Esophagus squamous epithelium (tissue), 4 donors: ENCODE measurements at regions not wholly inside any gene's neighbourhood (a gene's known extent, or its start where the extent isn't known, plus 50 kb on each side); places are given as distances from the start of the nearest gene placed in this dataset.

Experiments used
- CTCF ChIP-seq, 6 experiments: fragments of 450-650 bp in 4 of 6; fragments of 200-600 bp in 2 of 6; sonication (generic) in 2 of 6; IDR thresholded peaks; one replicate each; pipeline ENCODE4 v1.5.1; 2016 to 2019; ENCODE audit warnings: antibody characterized with exemption in 6 of 6, mild to moderate bottlenecking in 4 of 6, moderate library complexity in 4 of 6
- POLR2A ChIP-seq, 4 donors: fragments of 450-650 bp; IDR thresholded peaks; one replicate each; pipeline ENCODE4 v1.6.1; 2017; ENCODE audit warnings: antibody characterized with exemption in 4 of 4, mild to moderate bottlenecking in 4 of 4, moderate library complexity in 3 of 4

GRCh38 chr6:87794922-87795885, 93.2 kb upstream of the AKIRIN2 start:
- TF ChIP-seq CTCF (IDR thresholded peaks at IDR 0.05) (no peak), POLR2A (IDR thresholded peaks at IDR 0.05) (no peak)
